Muscle of arm (tissue), 1 donor: ENCODE measurements at regions not wholly inside any gene's neighbourhood (a gene's known extent, or its start where the extent isn't known, plus 50 kb on each side); places are given as distances from the start of the nearest gene placed in this dataset.
"Not testable (repeated sequence)": the region's sequence is repeated elsewhere in the genome, so short reads cannot be mapped to it uniquely, and the experiment has no call there.

Source experiments
- DNase-seq: peaks from one replicate; pipeline ENCODE4 v3.0.0-alpha.2; 2013

GRCh38 chr7:68243128-68243527 is 1246.5 kb downstream of the TYW1 start:
- DNase-seq = no peak

- no peak for DNase-seq
Measured at GRCh38 chr7:68244389-68244788, 1247.8 kb downstream of the TYW1 start.

- DNase-seq = no peak
Measured at GRCh38 chr7:68245688-68246087, 1249.1 kb downstream of the TYW1 start.

DNA sequence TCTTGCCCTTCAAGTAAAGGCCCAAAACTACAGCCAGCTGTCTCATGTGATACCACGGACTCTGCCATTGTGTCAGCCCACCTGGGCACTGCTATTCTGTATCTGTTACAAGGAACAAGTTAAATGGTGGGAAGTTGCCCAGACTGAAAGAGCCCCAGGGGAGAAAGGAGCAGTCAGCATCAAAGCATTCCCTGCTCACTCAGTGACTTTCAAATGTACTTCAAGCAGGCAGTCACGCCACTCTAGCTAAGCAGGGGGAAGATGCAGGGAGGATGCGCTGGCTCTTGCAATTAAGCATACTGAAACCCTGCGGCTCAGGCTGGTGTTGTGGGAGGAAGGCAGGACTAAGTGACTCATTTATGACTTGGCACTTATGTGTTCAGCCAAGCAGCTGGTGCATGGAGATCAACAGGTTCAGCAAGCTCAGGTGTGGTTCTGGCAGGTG is 1249.6 kb downstream of the TYW1 start:
- no peak for DNase-seq

DNA sequence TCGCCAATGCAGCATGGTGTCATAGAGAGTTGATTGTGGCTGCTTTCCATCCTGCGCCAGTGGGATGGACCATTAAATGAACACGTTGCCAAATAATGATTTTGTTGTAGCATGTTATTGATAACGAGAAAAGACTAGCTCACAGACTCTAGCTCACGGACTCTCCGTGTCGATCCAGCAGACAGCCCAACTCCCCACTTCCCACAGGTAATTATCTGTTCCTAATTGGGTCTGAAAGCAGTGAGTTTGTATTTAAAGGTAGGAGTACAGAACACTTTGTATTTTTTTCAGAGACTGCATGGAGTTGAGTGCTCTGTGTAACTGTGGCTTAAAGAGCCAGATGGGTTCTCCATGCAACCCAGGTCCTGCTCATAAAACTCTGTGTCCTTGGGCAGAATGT is 1250.5 kb downstream of the TYW1 start:
- DNase-seq = no peak

DNA sequence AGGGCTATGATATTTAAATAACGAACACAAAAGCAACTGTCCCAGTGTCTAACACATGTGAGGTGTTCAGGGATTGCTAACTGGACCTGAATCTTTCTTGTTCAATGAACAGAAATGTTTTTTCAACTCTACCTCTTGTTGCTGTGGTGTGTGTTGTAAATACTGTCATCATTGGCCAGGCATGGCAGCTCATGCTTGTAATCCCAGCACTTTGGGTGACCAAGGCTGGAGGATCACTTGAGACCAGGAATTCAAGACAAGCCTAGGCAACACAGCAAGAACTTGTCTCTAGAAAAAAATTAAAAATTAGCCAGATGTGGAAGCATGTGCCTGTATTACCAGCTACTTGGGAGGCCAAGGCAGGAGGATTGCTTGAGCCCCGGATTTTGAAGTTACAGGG is 1250.9 kb downstream of the TYW1 start:
- no peak for DNase-seq

GRCh38 chr7:68248973-68249372 is 1252.3 kb downstream of the TYW1 start:
- DNase-seq = no peak

DNA sequence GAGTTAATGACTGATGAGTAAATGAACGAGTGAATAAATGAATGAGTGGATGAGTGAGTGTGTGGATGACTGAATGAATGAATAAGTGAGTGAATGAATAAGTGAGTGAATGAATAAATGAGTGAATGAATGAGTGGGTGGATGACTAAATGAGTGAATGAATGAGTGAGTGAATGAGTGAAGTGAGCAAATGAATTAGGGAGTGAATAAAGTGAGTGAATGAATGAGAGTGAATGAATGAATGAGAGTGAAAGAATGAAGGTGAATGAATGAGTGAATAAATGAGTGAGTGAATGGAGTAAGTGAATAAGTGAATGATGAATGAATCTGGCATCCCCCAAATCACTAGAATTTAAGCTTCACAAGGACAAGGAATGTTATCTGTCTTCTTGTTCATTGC is 1253.0 kb downstream of the TYW1 start:
- no peak for DNase-seq

GRCh38 chr7:68250143-68250542 is 1253.5 kb downstream of the TYW1 start:
- DNase-seq = no peak

DNA sequence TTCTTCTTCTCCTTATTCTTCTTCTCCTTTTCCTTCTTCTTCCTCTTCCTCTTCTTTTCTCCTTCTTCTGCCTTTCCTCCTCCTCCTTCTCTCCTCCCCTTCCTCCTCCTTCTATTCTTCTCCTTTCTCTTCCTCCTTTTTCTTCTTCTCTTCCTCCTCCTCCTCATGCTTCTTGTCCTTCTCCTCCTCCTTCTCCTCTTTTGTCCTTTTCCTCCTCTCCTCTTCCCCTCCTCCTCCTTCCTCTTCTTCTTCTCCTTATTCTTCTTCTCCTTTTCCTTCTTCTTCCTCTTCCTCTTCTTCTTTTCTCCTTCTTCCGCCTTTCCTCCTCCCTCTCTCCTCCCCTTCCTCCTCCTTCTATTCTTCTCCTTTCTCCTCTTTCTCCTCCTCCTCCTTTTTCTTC is 1258.2 kb downstream of the TYW1 start:
- DNase-seq = not testable (repeated sequence)

GRCh38 chr7:68256295-68256694 is 1259.7 kb downstream of the TYW1 start:
- DNase-seq = no peak

DNA sequence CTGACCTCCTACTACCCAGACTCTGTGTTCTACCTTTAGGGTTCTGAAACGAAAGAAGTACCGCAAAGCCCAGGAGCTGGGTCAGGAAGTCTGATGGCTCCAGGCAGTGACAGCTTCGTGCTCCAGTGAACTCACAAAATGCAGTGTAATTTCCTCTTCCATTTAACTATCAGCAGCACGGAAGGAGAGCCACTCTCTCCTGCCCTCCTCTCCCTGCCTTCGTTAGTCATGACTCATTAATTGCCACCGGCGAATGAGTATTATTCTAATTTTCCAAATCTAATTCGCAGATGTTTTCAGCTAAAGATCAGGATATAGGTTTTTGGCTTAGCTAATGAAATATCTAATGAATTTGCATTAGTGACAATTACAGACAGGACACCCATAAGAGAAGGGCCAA is 1262.0 kb downstream of the TYW1 start:
- DNase-seq = no peak

DNA sequence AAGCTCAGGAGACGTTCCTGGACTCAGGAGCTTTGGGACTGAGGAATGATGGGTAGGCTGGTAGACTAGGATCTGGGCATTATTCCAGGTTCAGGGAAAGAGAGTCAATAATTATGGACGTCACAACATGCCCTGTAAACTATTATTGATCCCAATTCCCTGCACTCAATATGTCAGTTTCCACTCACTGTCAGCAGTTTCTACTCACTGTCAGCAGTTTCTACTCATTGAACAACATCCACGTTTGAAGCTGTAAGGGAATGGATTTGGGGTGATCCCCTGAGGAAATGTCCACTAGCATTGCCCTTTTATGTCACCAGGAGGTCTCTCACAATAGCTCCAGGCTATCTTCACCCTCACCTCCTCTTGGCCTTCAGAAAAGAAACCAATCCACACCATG is 1268.6 kb downstream of the TYW1 start:
- DNase-seq = no peak

GRCh38 chr7:68266004-68266579 is 1269.5 kb downstream of the TYW1 start:
- DNase-seq = no peak

GRCh38 chr7:68267486-68267885 is 1270.9 kb downstream of the TYW1 start:
- DNase-seq = no peak

DNA sequence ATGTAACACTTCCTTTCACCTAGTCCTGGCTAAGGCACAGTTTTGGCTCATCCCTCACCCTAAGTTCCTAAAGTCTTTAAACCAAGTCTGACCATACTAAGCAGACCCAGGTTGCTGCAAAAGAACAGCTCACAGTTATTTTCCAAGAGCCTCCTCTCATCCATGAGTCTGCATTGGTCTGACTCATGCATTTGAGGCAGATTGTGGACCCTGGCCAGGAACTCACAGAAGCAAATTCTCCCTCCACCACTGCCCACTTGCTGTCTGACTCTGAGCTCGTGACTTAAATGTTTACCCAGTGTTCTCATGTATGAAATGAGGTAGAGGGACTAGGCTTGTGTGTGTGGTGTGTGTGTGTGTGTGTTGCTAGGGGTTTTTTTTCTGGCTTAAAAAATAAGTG is 1272.8 kb downstream of the TYW1 start:
- no peak for DNase-seq

GRCh38 chr7:68272507-68272906 is 1275.9 kb downstream of the TYW1 start:
- DNase-seq = no peak

DNA sequence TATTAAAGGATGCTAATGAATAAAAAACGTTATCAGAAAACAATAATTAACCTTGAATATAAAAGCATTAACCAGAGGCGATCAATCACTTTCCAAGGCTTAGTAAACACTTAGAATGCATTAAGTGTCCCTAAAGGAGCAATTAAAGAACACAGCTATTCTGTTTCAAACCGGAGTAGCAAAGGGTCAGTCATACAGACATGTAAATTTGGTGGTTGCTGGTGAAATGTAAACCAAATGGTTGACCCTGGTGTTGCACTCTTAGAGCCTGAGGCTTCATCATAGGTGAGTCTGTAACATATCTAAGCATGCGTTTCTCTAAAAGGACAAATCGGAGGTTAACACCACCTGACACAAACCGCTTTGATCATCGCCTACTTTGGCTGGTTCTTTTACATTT is 1280.1 kb downstream of the TYW1 start:
- DNase-seq = no peak

GRCh38 chr7:68279827-68280400 is 1283.3 kb downstream of the TYW1 start:
- DNase-seq = no peak

- DNase-seq = no peak
Measured at GRCh38 chr7:68280931-68281330, 1284.3 kb downstream of the TYW1 start.

DNA sequence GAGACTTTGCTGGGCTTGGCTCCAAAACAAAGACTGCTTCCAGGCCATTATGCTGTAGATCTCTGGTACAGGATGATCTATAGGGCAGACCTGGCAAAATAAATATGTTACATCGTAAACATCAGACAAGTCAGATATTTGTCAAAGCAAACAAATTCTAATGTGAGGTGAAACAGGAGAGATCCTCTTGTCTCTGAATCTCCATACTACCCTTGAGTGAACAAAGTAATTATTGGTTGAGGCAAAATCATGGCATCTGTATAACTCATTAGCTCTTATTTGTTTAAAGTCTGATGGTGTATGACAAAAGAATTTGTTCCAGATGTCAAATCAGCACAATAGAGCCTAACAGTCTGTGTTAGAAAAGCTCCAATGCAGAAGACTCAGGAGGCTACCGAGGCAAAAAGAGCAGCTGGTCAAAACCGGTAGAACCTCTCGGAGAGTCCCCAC is 1291.5 kb downstream of the TYW1 start:
- peak; percentile 24 for DNase-seq

DNA sequence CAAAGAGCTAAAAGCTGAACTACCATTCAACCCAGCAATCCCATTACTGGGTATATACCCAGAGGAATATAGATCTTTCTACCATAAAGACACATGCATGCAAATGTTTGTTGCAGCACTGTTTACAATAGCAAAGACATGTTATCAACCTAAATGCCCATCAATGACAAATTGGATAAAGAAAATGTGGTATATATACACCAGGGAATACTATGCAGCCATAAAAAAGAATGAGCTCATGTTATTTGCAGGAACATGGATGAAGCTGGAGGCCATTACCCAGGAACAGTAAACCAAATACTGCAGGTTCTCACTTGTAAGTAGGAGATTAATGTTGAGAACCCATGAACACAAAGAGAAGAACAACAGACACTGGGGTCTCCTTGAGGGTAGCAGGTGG is 1295.1 kb downstream of the TYW1 start:
- no peak for DNase-seq

DNA sequence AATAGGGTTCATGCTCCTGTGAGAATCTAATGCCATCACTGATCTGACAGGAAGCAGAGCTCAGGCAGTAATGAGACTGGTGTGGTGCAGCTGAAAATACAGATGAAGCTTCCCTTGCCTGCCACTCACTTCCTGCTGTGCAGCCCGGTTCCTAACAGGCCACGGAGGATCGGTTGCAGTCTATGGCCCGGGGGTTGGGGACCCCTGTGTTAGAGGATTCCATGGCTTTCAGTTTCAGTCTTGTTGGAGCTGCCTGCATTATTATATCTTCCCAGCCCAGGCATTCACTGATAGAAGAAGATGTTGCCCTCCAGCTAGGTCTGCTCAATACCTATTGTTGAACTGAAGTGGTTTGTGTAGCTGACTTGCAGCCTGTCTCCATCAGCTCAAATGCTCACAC is 1298.8 kb downstream of the TYW1 start:
- no peak for DNase-seq

- DNase-seq = no peak
Measured at GRCh38 chr7:68304536-68304935, 1293.7 kb upstream of the AUTS2 start.
